NCI-H1048 (cell line): ENCODE measurements at regions not wholly inside any gene's neighbourhood (a gene's known extent, or its start where the extent isn't known, plus 50 kb on each side); places are given as distances from the start of the nearest gene placed in this dataset.
"Not testable (repeated sequence)": the region's sequence is repeated elsewhere in the genome, so short reads cannot be mapped to it uniquely, and the experiment has no call there.

Experiments
- DNase-seq: peaks from one replicate; lab custom pipeline; 2025; lab: John Stamatoyannopoulos, UW

- DNase-seq, result no peak
These were observed 513.4 kb downstream of the CSNK1G3 start for GRCh38 chr5:124025306-124025845.

GRCh38 chr5:124022966-124023365 lies 511.0 kb downstream of the CSNK1G3 start:
- DNase-seq, result no peak

GRCh38 chr5:124021776-124022175 lies 509.8 kb downstream of the CSNK1G3 start:
- no peak for DNase-seq

GRCh38 chr5:124021066-124021641 lies 509.2 kb downstream of the CSNK1G3 start:
- no peak for DNase-seq

GRCh38 chr5:124017321-124017720 lies 505.3 kb downstream of the CSNK1G3 start:
- DNase-seq, result not testable (repeated sequence)

GRCh38 chr5:124007675-124008398 lies 495.9 kb downstream of the CSNK1G3 start:
- DNase-seq, result no peak

- no peak for DNase-seq
These were observed 489.1 kb downstream of the CSNK1G3 start for GRCh38 chr5:124001036-124001615.

- no peak for DNase-seq
These were observed 488.6 kb downstream of the CSNK1G3 start for GRCh38 chr5:124000538-124000937.

- DNase-seq, result no peak
These were observed 485.7 kb downstream of the CSNK1G3 start for GRCh38 chr5:123997462-123998215.

- DNase-seq, result no peak
These were observed 485.1 kb downstream of the CSNK1G3 start for GRCh38 chr5:123997064-123997461.

GRCh38 chr5:123992641-123993040 lies 480.7 kb downstream of the CSNK1G3 start:
- DNase-seq, result no peak

- no peak for DNase-seq
These were observed 476.0 kb downstream of the CSNK1G3 start for GRCh38 chr5:123987956-123988355.

- DNase-seq, result no peak
These were observed 464.5 kb downstream of the CSNK1G3 start for GRCh38 chr5:123976379-123977033.

- not testable (repeated sequence) for DNase-seq
These were observed 463.5 kb downstream of the CSNK1G3 start for GRCh38 chr5:123975521-123975920.

GRCh38 chr5:123966781-123967180 lies 454.8 kb downstream of the CSNK1G3 start:
- DNase-seq, result no peak

GRCh38 chr5:123965626-123966025 lies 453.6 kb downstream of the CSNK1G3 start:
- DNase-seq, result no peak

GRCh38 chr5:123964884-123965283 lies 452.9 kb downstream of the CSNK1G3 start:
- DNase-seq, result no peak

GRCh38 chr5:123960526-123960925 lies 448.5 kb downstream of the CSNK1G3 start:
- DNase-seq, result no peak

- DNase-seq, result no peak
These were observed 439.6 kb downstream of the CSNK1G3 start for GRCh38 chr5:123951582-123951977.

GRCh38 chr5:123950701-123951581 lies 439.0 kb downstream of the CSNK1G3 start:
- DNase-seq, result no peak

GRCh38 chr5:123949807-123950340 lies 437.9 kb downstream of the CSNK1G3 start:
- no peak for DNase-seq
